ENCODE measurements at regions not wholly inside any gene's neighbourhood (a gene's known extent, or its start where the extent isn't known, plus 50 kb on each side); places are given as distances from the start of the nearest gene placed in this dataset.

DNA sequence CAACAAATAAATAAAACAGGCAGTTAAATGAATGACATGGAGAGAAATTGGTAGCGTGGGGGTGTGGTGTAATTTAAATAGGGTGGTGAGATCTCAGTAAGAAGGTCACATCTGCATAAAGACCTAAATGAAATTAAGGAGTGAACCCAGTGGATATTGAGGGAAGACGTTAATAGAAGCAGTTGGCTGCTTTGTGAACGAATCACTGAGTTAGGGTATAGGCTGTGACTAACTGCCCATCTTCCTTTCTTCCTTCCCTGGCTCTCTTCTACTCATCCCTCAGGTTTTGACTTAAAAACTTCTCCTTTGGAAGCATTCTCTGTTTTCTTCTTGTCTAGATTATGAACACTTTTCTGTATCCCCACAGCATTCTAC is 64.7 kb downstream of the BTG1 start:
- no peaks in the 10 kb centered on the region for H3K36me3 ChIP-seq
- H3K27ac ChIP-seq = peak overlapping the region; percentile 4 to 58 (median 48)
- H3K4me3 ChIP-seq = no peak overlapping the region
- no peaks in the 10 kb centered on the region for H3K27me3 ChIP-seq
- peaks cover 0 to 40% (median 21%) of the 10 kb centered on the region in 4 donors for H3K4me1 ChIP-seq
- WGBS, 2 donors (ENCODE audit: low coverage in 1 of 2) = 63 to 87% methylated on average over 3 of the region's 3 CpGs
- DNase-seq = no peak
- H3K9me3 ChIP-seq = no peaks in the 10 kb centered on the region
- in situ Hi-C loops (cut with MboI; ENCODE audit: low pct_ligation_motif_present in 1 of 4, low pct_unique_long_range_greater_than_20kb in 1 of 4, low sequenced_read_pairs in 3 of 4) (no loop called here), intact Hi-C loops (cut with DNase I; ENCODE audit: low total_unique reads) (no loop called here)
- TF ChIP-seq EP300 (IDR thresholded peaks at IDR 0.05; ENCODE audit: low read depth) (no peak), POLR2A (IDR thresholded peaks at IDR 0.05) (no peak), POLR2AphosphoS5 (IDR thresholded peaks at IDR 0.05) (no peak)
- TF ChIP-seq, protein P1, sequence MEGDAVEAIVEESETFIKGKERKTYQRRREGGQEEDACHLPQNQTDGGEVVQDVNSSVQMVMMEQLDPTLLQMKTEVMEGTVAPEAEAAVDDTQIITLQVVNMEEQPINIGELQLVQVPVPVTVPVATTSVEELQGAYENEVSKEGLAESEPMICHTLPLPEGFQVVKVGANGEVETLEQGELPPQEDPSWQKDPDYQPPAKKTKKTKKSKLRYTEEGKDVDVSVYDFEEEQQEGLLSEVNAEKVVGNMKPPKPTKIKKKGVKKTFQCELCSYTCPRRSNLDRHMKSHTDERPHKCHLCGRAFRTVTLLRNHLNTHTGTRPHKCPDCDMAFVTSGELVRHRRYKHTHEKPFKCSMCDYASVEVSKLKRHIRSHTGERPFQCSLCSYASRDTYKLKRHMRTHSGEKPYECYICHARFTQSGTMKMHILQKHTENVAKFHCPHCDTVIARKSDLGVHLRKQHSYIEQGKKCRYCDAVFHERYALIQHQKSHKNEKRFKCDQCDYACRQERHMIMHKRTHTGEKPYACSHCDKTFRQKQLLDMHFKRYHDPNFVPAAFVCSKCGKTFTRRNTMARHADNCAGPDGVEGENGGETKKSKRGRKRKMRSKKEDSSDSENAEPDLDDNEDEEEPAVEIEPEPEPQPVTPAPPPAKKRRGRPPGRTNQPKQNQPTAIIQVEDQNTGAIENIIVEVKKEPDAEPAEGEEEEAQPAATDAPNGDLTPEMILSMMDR (IDR thresholded peaks at IDR 0.05) = no peak

DNA sequence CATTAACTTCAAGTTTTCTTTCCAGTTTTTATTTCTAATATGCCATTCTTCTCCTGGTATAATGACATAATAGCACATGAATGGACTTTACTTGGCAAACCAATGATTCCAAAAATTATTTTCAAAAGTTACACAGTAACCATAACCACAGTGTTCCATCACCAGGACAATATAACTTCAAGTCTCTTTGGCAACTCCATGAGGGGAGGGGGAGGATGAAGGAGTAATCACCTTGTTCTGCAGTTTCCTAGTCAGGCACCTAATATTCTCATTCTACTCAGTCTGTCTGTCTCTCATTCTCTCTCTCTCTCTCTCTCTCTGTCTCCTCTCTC is 66.6 kb downstream of the BTG1 start:
- intact Hi-C loops (cut with DNase I; ENCODE audit: low total_unique reads) = no loop called here
- Histone ChIP-seq H3K9me3 (no peaks in the 10 kb centered on the region), H3K27ac (peak overlapping the region in 1 of 4 donors; percentile 24)

DNA sequence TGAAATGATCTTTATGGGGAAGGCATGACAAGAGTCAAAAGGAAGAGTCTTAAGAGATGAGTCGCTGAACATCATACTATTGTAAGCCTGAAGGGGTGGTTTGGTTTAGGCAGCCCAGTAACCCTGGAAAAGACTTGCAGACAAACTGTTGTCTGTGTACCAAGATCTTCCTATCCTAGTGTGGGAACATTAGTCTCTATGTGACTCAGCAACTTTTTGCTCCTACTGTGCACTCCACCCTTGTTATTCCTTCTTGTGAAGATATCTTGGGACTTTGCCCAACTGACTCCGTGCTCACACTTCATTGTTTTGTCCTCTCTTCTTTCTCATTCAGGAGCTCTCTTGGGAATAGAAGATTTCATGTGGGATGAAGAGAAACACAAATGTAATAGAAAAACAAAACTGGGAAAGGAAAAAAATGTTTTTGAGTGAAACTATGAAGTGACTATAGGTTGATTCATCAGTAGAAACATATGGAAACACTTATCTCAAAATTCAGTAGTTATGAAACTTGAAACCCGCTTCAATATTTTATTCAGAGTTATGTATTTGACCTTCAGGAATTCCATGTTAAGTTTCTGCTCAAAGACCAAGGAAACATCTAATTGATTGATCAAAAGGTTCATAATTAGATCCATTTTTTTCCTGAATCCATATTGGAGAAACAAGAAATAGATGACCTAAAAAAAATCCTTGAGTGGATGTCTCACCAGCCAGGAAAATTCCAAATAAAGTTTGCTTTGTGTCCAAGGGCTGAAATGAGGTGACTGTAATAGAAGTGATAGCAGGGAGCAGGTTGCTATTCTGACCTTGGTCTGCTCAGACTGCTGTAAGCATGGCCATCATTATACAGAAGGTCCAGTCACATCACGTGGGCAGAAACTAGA is 67.2 kb downstream of the BTG1 start:
- TF ChIP-seq EP300 (IDR thresholded peaks at IDR 0.05; ENCODE audit: low read depth) = no peak
- TF ChIP-seq POLR2AphosphoS5 (IDR thresholded peaks at IDR 0.05) = peak in 1 of 3 donors; percentile 61
- TF ChIP-seq, protein P1 (IDR thresholded peaks at IDR 0.05) = no peak
- intact Hi-C loops (cut with DNase I; ENCODE audit: low total_unique reads) (no loop called here), in situ Hi-C loops (cut with MboI; ENCODE audit: low pct_ligation_motif_present in 1 of 4, low pct_unique_long_range_greater_than_20kb in 1 of 4, low sequenced_read_pairs in 3 of 4) (no loop called here)
- Histone ChIP-seq H3K9me3 (no peaks in the 10 kb centered on the region), H3K4me1 (peaks cover 0 to 34% (median 15%) of the 10 kb centered on the region in 4 donors), H3K4me3 (no peak overlapping the region), H3K36me3 (no peaks in the 10 kb centered on the region), H3K27me3 (no peaks in the 10 kb centered on the region), H3K27ac (peak overlapping the region; percentile 7 to 24 (median 15))
- peak; percentile 18 for DNase-seq
- WGBS, 2 donors (ENCODE audit: low coverage in 1 of 2) = 73 to 77% methylated on average over 4 of the region's 4 CpGs

More for the DNA sequence above, 66.6 kb downstream of the BTG1 start:
- Histone ChIP-seq H3K4me3 (no peak overlapping the region), H3K27me3 (no peaks in the 10 kb centered on the region), H3K4me1 (peaks cover 0 to 34% (median 15%) of the 10 kb centered on the region in 4 donors), H3K36me3 (no peaks in the 10 kb centered on the region)
- DNase-seq = no peak
- in situ Hi-C loops (cut with MboI; ENCODE audit: low pct_ligation_motif_present in 1 of 4, low pct_unique_long_range_greater_than_20kb in 1 of 4, low sequenced_read_pairs in 3 of 4) = no loop called here
- TF ChIP-seq POLR2A (IDR thresholded peaks at IDR 0.05) (no peak), POLR2AphosphoS5 (IDR thresholded peaks at IDR 0.05) (no peak), EP300 (IDR thresholded peaks at IDR 0.05; ENCODE audit: low read depth) (no peak)
- TF ChIP-seq, protein P1 (IDR thresholded peaks at IDR 0.05) = no peak

DNA sequence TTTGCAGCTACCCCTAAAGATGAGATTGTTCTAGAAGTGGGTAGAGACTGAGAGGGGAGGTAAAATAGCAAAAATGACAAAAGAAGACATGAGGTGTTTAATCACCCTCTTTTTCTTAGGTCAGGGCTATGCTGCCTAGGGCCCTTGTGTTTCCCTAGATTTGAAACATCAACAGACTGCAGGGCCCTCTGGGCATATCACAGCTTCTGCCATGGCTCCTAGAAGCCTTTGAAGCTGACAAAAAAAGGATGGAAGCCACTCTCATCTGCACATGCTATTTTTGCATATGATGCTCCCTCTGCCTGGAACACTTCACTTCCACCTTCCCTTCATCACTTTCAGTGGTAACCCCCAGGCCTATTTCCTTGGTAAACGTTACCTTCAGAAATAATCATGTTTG is 68.1 kb downstream of the BTG1 start:
- in situ Hi-C loops (cut with MboI; ENCODE audit: low pct_ligation_motif_present in 1 of 4, low pct_unique_long_range_greater_than_20kb in 1 of 4, low sequenced_read_pairs in 3 of 4) = no loop called here
- H3K4me3 ChIP-seq = no peak overlapping the region
- TF ChIP-seq, protein P1 (IDR thresholded peaks at IDR 0.05) = no peak
- TF ChIP-seq POLR2A (IDR thresholded peaks at IDR 0.05) = no peak
- TF ChIP-seq POLR2AphosphoS5 (IDR thresholded peaks at IDR 0.05) = no peak
- TF ChIP-seq EP300 (IDR thresholded peaks at IDR 0.05; ENCODE audit: low read depth) = no peak
- H3K27ac ChIP-seq = peak overlapping the region in 3 of 4 donors; percentile 7 to 24 (median 16)
- H3K27me3 ChIP-seq = no peaks in the 10 kb centered on the region
- peaks cover 0 to 34% (median 15%) of the 10 kb centered on the region in 4 donors for H3K4me1 ChIP-seq
- no peak for DNase-seq
- no peaks in the 10 kb centered on the region for H3K9me3 ChIP-seq
- intact Hi-C loops (cut with DNase I; ENCODE audit: low total_unique reads) = no loop called here
- no peaks in the 10 kb centered on the region for H3K36me3 ChIP-seq
- WGBS, 2 donors (ENCODE audit: low coverage in 1 of 2) = 88% methylated on average over 1 of the region's 1 CpG; no CpG with 5 or more reads in 1 of the 2 donors
